Tibial artery (tissue), 4 donors: ENCODE measurements at regions not wholly inside any gene's neighbourhood (a gene's known extent, or its start where the extent isn't known, plus 50 kb on each side); places are given as distances from the start of the nearest gene placed in this dataset.
"Not testable (repeated sequence)": the region's sequence is repeated elsewhere in the genome, so short reads cannot be mapped to it uniquely, and the experiment has no call there.

Experiments
- DNase-seq, 2 donors: peaks; one replicate each; pipeline ENCODE4 v3.0.0-alpha.2; 2019
- H3K27ac ChIP-seq, 2 donors: fragments of 200-600 bp; sonication (generic) in 1 of 2; 1 replicate in 1 of 2; 2 replicates in 1 of 2; pipeline ENCODE4 v1.5.1; 2018 to 2019; ENCODE audit warnings: mild to moderate bottlenecking in 1 of 2
- H3K27me3 ChIP-seq, 2 donors: fragments of 200-600 bp; sonication (generic) in 1 of 2; one replicate each; pipeline versions ENCODE4 v1.5.1 to v1.6.0; 2016 to 2019
- H3K36me3 ChIP-seq, 3 donors: fragments of 200-600 bp; sonication (generic) in 2 of 3; one replicate each; pipeline ENCODE4 v1.5.1; 2016 to 2019; ENCODE audit warnings: mild to moderate bottlenecking in 2 of 3
- H3K4me1 ChIP-seq, 4 donors: fragments of 200-600 bp; sonication (generic) in 2 of 4; 1 replicate in 3 of 4; 2 replicates in 1 of 4; pipeline ENCODE4 v1.5.1; 2016 to 2019
- H3K4me3 ChIP-seq, 2 donors: fragments of 200-600 bp; sonication (generic) in 1 of 2; 1 replicate in 1 of 2; 2 replicates in 1 of 2; pipeline ENCODE4 v1.5.1; 2018 to 2019; ENCODE audit warnings: mild to moderate bottlenecking in 2 of 2
- H3K9me3 ChIP-seq, 3 donors: fragments of 200-600 bp; sonication (generic) in 1 of 3; one replicate each; pipeline ENCODE4 v1.5.1; 2016 to 2019
- intact Hi-C: fragments of 100-400 bp; cut with DNase I; formaldehyde crosslinking; loops from one replicate; pipeline ENCODE4 v1.15.0; 2023; ENCODE audit warnings: low total_unique reads
- TF ChIP-seq, protein P1 (sequence below), 2 experiments: fragments of 200-600 bp in 1 of 2; fragments of 450-650 bp in 1 of 2; IDR thresholded peaks; one replicate each; pipeline ENCODE4 v1.5.1; 2017 to 2019; ENCODE audit warnings: antibody characterized with exemption in 2 of 2, mild to moderate bottlenecking in 1 of 2, moderate library complexity in 1 of 2

DNA sequence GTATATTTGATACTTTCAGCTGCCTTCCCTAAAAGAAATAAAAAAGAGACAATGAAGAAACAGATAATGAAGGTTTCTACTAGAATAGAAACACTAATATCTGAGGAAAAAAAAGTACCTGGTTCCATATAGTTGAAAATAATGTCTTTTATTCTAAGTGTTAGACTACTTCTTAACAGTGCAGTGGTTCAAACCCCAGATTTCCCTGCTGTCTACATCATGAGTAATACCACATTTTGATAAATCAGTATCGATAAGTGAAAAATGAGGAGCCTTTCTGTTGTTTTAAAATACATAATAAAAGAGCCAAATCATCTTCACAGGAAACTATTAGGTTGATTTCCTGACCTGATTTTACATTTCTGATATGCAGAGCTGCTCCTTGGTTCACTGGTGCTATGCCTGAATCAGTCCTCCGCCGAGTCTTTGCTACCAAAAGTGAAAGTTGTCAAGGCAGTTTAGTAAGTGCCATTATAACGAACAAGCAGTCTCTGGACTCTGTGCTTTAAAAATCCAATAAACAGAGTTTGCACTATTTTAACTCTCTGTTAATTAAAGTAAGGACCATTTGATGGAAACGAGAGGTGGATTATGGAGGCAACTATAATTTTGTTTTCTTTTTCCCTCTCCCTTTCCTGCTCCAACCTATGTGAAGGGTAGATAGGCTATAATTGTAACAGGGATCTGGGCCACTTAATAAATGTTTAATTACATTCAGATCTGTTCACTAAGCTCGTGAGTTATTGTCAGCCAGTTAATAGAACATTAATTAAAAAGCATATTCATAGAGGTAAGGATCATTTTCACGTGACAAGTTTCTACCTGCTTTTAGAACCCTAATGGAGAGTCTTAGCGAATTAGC is 724.5 kb upstream of the RAG2 start:
- TF ChIP-seq, protein P1, sequence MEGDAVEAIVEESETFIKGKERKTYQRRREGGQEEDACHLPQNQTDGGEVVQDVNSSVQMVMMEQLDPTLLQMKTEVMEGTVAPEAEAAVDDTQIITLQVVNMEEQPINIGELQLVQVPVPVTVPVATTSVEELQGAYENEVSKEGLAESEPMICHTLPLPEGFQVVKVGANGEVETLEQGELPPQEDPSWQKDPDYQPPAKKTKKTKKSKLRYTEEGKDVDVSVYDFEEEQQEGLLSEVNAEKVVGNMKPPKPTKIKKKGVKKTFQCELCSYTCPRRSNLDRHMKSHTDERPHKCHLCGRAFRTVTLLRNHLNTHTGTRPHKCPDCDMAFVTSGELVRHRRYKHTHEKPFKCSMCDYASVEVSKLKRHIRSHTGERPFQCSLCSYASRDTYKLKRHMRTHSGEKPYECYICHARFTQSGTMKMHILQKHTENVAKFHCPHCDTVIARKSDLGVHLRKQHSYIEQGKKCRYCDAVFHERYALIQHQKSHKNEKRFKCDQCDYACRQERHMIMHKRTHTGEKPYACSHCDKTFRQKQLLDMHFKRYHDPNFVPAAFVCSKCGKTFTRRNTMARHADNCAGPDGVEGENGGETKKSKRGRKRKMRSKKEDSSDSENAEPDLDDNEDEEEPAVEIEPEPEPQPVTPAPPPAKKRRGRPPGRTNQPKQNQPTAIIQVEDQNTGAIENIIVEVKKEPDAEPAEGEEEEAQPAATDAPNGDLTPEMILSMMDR (IDR thresholded peaks at IDR 0.05), result no peak
- Histone ChIP-seq H3K36me3 (no peaks in the 10 kb centered on the region), H3K9me3 (no peaks in the 10 kb centered on the region), H3K27me3 (no peaks in the 10 kb centered on the region), H3K27ac (no peak overlapping the region), H3K4me1 (no peaks in the 10 kb centered on the region), H3K4me3 (no peak overlapping the region)
- no peak for DNase-seq
- intact Hi-C loops, result no loop called here

DNA sequence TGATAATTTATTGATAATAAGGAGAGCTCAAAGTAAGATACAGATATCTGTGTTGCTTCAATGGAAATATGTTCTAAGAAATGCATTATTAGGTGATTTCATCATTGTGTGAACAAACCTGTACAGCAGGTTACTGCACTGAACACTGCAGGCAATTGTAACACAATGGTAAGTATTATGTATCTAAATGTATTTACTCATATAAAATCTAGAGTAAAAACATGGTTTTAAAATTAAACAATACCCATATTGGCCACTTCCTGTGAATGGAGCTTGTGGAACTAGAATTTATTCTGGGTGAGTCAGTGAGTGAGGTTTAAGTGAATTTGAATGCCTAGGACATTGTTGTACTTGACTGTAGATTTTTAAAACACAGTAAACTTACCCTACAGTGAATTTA is 722.9 kb upstream of the RAG2 start:
- Histone ChIP-seq H3K27ac (no peak overlapping the region), H3K9me3 (no peaks in the 10 kb centered on the region), H3K36me3 (no peaks in the 10 kb centered on the region), H3K4me1 (no peaks in the 10 kb centered on the region), H3K27me3 (no peaks in the 10 kb centered on the region), H3K4me3 (no peak overlapping the region)
- TF ChIP-seq, protein P1 (IDR thresholded peaks at IDR 0.05), result no peak
- intact Hi-C loops, result no loop called here
- no peak for DNase-seq

DNA sequence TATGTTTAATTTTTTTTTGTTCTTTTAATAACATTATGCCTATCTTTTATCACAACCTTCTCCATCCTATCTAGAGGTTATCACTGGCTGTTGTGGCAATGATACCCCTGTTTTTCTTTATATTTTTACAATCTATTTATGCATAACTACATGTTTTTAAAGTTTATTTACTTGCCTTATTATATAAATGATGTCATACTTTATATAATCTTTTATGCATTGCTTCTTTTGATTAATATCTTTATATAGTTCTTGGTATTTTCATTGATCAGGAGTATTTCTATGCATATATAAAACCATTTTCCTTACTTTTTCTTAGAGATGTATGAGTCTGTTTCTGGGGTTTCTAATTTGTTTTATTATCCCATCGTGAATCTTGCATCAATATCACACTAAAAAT is 719.8 kb upstream of the RAG2 start:
- no peaks in the 10 kb centered on the region for H3K27me3 ChIP-seq
- intact Hi-C loops, result no loop called here
- no peak overlapping the region for H3K4me3 ChIP-seq

DNA sequence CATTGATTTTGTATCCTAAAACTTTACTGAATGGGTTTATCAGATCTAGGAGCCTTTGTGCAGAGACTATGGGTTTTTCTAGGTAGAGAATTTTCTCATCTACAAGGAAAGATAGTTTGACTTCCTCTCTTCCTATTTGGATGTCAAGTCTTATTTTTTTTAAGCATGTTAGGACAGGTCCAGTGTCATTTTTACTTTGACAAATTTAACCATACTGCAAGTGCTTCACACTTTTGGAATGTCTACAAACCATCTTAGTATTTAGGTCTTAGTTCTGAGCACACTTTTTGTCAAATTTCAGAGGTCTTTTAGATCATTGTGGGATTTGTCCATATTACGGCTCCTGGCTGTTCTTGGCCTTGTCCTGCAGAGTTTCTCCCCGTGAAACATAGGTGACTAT is 715.2 kb upstream of the RAG2 start:
- Histone ChIP-seq H3K27me3 (no peaks in the 10 kb centered on the region), H3K36me3 (no peaks in the 10 kb centered on the region), H3K9me3 (no peaks in the 10 kb centered on the region), H3K27ac (no peak overlapping the region), H3K4me3 (no peak overlapping the region), H3K4me1 (no peaks in the 10 kb centered on the region)
- no peak for DNase-seq
- TF ChIP-seq, protein P1 (IDR thresholded peaks at IDR 0.05), result no peak
- intact Hi-C loops, result no loop called here

More for the DNA sequence above, 719.8 kb upstream of the RAG2 start:
- Histone ChIP-seq H3K4me1 (no peaks in the 10 kb centered on the region), H3K9me3 (no peaks in the 10 kb centered on the region), H3K36me3 (no peaks in the 10 kb centered on the region), H3K27ac (no peak overlapping the region)
- no peak for DNase-seq
- TF ChIP-seq, protein P1 (IDR thresholded peaks at IDR 0.05), result no peak

DNA sequence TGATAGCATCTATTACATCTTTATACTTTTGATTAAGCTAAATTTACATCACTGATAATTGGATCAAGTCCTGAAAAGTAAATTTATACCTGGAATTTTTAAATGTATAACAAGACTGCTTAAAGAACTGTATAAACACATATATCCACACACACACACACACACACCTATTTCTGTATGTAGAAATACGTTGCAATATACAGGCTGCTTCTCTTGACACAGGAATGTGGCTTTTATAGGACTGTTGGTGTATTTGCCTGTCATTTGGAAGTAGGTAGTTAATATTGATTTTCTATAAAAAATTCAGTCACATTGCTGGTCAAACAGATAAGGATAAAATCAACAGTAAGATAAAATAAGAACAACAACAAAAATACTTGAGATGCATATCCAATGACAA is 708.5 kb upstream of the RAG2 start:
- H3K4me3 ChIP-seq, result no peak overlapping the region
- H3K27me3 ChIP-seq, result no peaks in the 10 kb centered on the region
- no peaks in the 10 kb centered on the region for H3K4me1 ChIP-seq
- H3K9me3 ChIP-seq, result no peaks in the 10 kb centered on the region
- TF ChIP-seq, protein P1 (IDR thresholded peaks at IDR 0.05), result no peak
- intact Hi-C loops, result no loop called here
- H3K27ac ChIP-seq, result no peak overlapping the region
- H3K36me3 ChIP-seq, result no peaks in the 10 kb centered on the region
- no peak for DNase-seq

DNA sequence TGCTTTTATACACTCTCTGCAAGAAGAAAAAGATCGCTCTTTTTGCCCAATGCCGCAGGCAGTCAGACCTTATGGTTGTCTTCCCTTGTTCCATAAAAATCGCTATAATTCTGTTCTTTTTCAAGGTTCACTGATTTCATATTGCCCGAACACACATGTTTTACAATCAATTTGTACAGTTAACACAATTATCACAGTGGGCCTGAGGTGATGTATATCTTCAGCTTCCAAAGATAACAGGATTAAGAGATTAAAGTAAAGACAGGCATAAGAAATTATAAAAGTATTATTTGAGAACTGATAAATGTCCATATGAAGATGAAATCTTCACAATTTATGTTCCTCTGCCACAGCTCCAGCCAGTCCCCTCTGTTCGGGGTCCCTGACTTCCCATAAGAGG is 703.4 kb upstream of the RAG2 start:
- H3K36me3 ChIP-seq, H3K9me3 ChIP-seq, H3K4me1 ChIP-seq, intact Hi-C loops, DNase-seq, H3K27ac ChIP-seq, H3K27me3 ChIP-seq, H3K4me3 ChIP-seq: not testable (repeated sequence)
